ENCODE measurements at regions not wholly inside any gene's neighbourhood (a gene's known extent, or its start where the extent isn't known, plus 50 kb on each side); places are given as distances from the start of the nearest gene placed in this dataset.

DNA sequence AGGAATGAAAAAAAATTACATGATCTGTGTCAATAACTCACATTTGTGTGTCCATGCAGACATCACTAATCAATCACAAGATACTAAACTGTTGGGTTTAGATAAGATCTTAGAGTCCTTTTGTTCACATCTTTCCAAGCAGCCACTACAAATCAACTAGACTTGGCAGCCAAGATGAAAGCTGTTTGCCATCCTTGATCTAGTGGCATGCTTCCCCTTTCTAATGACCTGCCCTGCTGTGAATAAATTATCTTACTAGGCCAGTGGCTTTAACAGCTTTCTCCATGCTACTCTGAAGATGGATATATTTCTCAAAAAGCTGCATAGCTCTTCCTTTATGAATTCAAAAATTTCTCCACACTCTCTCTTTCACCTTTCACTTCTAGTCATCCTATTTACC, 1338.0 kb upstream of the ACVR2A start:
- no peak for DNase-seq (ENCODE audit: low spot score)
- TF ChIP-seq, protein P1, sequence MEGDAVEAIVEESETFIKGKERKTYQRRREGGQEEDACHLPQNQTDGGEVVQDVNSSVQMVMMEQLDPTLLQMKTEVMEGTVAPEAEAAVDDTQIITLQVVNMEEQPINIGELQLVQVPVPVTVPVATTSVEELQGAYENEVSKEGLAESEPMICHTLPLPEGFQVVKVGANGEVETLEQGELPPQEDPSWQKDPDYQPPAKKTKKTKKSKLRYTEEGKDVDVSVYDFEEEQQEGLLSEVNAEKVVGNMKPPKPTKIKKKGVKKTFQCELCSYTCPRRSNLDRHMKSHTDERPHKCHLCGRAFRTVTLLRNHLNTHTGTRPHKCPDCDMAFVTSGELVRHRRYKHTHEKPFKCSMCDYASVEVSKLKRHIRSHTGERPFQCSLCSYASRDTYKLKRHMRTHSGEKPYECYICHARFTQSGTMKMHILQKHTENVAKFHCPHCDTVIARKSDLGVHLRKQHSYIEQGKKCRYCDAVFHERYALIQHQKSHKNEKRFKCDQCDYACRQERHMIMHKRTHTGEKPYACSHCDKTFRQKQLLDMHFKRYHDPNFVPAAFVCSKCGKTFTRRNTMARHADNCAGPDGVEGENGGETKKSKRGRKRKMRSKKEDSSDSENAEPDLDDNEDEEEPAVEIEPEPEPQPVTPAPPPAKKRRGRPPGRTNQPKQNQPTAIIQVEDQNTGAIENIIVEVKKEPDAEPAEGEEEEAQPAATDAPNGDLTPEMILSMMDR (IDR thresholded peaks at IDR 0.05; ENCODE audit: extremely low read depth, insufficient read depth, missing control alignments) = no peak
- in situ Hi-C loops (cut with MboI; ENCODE audit: low pct_unique_long_range_greater_than_20kb, low sequenced_read_pairs, unreplicated experiment) = no loop called here

DNA sequence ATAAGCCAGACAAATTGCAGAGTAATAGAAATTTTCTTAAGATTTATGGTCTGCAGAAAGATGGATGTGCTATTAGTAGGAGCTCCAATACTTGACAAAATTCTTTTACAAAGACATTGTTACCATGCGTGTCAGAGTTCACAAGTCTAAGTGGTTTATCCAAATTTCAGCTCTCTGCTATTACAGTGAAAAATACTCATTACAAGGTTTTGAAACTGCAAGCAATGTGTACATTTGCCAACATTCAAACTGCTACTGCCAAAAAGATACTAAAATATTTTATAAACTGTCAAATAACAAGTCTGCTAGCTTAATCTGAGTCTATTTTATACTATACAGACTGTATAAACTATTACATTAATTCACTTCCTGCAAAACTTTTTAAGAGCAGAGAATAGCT, 1341.5 kb upstream of the ACVR2A start:
- TF ChIP-seq, protein P1 (IDR thresholded peaks at IDR 0.05; ENCODE audit: extremely low read depth, insufficient read depth, missing control alignments) = no peak
- in situ Hi-C loops (cut with MboI; ENCODE audit: low pct_unique_long_range_greater_than_20kb, low sequenced_read_pairs, unreplicated experiment) = no loop called here
- DNase-seq (ENCODE audit: low spot score) = no peak

DNA sequence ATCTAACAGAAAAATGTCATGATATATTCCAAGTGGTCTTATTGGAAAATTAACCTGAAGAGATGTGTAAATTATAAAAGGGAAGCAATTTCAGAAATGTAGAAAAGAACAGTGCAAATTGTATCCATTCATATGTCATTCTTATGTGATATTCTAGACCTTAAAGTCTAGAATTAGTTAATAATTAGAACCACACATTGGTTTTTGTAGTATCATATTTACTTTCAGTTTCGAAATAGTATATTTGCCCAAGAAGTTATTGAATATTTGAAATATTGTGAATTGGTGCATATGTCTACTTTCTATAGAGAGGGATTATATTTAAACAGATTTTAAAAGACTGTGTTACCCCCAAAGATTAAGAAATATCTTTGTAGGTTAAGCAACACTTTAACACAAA, 1348.6 kb upstream of the ACVR2A start:
- no peak for DNase-seq (ENCODE audit: low spot score)
- TF ChIP-seq, protein P1 (IDR thresholded peaks at IDR 0.05; ENCODE audit: extremely low read depth, insufficient read depth, missing control alignments) = no peak
- in situ Hi-C loops (cut with MboI; ENCODE audit: low pct_unique_long_range_greater_than_20kb, low sequenced_read_pairs, unreplicated experiment) = no loop called here

DNA sequence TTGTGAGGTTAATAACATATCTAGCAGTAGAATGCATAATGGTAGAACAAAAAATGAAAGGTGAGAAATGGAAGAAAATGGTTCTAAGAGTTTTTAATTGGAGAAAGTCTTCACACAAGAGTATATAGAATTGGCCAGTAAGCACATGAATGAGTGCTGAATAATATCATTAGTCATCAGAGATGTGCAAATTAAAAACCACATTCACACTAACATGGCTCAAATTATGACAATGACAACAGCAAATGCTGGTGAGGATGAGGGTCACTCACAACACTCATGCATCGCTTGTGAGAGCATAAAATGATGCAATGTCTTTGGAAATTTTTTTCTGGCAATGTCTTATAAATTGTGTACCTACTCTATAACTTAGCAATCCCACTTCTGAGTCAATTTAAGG, 1355.4 kb upstream of the ACVR2A start:
- TF ChIP-seq, protein P1 (IDR thresholded peaks at IDR 0.05; ENCODE audit: extremely low read depth, insufficient read depth, missing control alignments) = no peak
- no peak for DNase-seq (ENCODE audit: low spot score)
- in situ Hi-C loops (cut with MboI; ENCODE audit: low pct_unique_long_range_greater_than_20kb, low sequenced_read_pairs, unreplicated experiment) = no loop called here

DNA sequence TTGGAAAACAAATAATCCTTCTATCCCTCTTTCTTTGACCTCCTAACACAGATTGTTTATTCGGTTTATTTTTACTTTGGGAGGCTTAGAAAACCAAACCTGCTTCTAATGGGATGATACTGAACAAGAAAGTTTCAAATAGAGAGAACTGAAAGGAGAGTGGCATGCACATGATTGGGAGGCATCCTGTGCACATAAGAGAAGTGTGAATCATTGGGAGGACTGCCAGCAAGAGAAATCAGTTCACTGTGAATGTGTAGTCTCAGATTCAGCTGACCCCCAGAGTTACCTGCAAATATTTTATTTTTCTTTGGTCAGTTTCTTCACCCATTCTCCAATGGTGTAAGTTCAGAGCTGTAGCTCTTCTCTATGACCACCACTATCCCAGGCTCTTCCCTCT, 1363.2 kb upstream of the ACVR2A start:
- no peak for DNase-seq (ENCODE audit: low spot score)

DNA sequence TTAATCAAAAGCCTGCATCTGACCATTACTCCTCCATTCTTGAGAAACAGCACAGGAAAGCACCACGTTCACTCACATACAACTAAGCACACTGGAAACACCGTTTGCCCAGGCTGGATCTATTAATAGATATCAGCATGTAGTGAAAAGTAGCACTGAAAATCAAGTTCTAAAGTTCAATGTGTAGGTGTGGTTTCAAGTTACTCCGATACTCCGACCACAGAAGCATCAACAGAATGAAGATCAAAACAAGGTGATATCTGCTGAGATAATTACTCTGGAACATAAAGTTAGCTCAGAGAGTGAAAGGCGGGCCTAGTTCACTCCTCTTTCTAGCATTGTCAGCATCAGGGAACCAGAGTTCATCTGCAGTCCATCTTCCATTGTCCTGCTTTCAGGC, 1367.4 kb upstream of the ACVR2A start:
- TF ChIP-seq, protein P1 (IDR thresholded peaks at IDR 0.05; ENCODE audit: extremely low read depth, insufficient read depth, missing control alignments) = no peak
- DNase-seq (ENCODE audit: low spot score) = no peak
- in situ Hi-C loops (cut with MboI; ENCODE audit: low pct_unique_long_range_greater_than_20kb, low sequenced_read_pairs, unreplicated experiment) = no loop called here

More for the DNA sequence above, 1363.2 kb upstream of the ACVR2A start:
- TF ChIP-seq, protein P1 (IDR thresholded peaks at IDR 0.05; ENCODE audit: extremely low read depth, insufficient read depth, missing control alignments) = no peak
- in situ Hi-C loops (cut with MboI; ENCODE audit: low pct_unique_long_range_greater_than_20kb, low sequenced_read_pairs, unreplicated experiment) = no loop called here

DNA sequence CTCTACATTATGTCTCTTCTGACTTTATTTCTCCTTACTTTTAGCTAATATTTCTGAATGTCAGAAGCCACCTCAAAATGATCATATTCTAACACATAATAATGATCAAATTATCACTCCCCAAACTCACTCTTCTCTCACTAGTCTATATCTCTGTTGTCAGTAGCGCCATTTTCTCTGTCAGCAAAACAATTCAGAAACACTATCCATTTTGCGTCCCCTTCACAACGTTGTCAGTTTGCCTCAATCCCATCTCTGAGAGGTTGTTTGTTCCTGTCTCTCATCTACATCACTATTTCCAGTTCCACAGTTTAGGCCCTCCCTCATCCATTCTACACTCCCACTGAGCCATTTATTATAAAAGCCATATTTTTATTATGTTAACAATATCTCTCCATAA, 1376.3 kb upstream of the ACVR2A start:
- TF ChIP-seq, protein P1 (IDR thresholded peaks at IDR 0.05; ENCODE audit: extremely low read depth, insufficient read depth, missing control alignments) = no peak
- in situ Hi-C loops (cut with MboI; ENCODE audit: low pct_unique_long_range_greater_than_20kb, low sequenced_read_pairs, unreplicated experiment) = no loop called here
- DNase-seq (ENCODE audit: low spot score) = no peak

All from GM13977 (cell line).